ENCODE measurements at regions not wholly inside any gene's neighbourhood (a gene's known extent, or its start where the extent isn't known, plus 50 kb on each side); places are given as distances from the start of the nearest gene placed in this dataset.
"Not testable (repeated sequence)": the region's sequence is repeated elsewhere in the genome, so short reads cannot be mapped to it uniquely, and the experiment has no call there.

DNA sequence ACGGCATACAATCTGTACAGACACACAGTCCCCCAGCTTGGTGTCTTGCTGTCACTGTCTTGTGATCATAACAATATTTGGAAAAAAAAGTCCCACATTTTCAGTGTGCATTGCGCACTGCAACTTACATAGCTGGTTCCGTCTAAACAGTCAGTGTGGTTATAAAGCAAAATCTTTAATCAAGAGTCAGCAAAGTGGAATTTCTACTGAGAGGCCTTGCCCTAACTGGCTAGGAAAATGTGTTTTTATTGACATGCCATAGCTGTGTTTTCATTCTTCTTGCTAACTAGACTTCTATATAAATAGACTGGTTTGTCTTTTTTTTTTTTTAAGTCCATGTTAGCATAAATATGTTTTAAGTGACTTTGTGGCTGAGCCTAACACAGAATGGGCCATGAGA, 174.8 kb downstream of the POLR2M start:
- DNase-seq (ENCODE audit: low spot score) = no peak

DNA sequence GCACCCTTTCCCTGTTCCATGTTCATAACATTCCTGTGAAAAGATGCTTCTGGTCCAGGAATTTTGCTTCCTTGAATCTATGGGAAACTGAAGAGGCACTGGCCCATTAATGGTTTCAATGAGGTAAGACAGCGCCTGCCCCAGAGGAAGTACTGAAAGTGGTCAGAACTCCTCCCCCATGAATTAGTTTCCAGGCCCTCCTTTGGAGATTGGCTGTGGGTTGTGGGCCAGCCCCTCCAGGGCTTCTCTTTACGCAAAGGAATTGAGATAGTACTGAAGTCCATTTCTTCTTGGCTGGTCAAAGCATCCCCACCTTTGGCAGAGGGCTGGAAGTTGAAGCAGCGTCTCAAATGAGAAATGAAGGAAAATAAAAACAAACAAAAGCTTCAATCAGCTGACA, 175.5 kb downstream of the POLR2M start:
- DNase-seq (ENCODE audit: low spot score) = no peak

DNA sequence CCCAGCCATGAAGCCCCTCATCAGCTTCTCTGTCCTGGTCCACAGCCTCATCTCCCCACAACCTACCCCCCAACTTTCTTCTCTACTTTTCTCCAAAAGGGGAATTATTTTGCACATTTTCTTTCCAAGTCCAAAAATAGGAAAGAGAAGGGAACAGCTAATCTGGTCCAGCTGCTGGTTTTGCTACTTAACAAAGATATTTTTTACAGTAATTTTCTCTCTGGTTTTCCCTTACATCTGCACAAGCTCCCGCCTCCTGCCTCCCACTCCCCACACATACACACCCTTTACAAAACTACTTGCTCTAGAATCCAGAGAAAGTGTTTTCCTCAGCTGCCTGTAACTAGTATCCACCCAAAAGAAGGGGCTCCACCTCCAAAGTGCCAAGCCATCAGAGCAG, 177.2 kb downstream of the POLR2M start:
- DNase-seq (ENCODE audit: low spot score) = no peak

DNA sequence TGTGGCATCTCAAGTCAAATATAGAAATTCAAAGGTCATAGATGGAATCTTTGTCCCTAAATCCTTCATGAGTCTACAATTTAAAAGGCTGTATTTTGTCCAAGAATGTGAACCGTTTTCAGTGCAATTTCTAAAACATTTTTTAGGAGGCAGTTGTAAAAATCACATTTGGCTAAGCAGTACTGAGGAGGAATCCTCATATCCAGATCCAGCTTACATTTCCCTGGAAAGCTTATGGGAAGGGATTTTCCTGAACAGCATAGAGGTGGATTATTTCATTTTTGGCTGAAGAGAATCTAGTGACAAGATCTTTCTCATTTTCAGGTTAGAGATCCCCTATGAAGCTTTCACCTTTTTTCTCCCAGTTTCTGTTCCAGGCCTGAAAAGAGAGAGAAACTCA, 178.4 kb downstream of the POLR2M start:
- no peak for DNase-seq (ENCODE audit: low spot score)

DNA sequence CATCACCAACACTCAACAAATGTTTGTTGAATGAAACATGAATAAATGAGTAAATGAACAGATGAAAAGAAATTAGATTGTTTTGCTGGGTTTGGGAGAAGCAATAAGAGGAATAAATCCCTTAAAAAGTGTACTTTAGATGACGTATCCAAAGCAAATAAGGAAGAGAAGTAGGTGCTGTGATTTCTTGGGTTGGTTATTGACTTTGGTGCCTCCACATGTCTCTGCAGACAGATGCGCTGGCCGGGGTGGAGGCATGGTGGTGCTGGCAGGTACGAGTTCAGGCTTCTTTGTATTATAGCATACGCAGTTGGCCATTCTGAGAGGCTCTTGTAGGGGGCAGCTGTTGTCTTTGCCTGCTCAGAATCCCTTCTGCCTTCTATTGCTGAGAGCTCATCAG, 178.9 kb downstream of the POLR2M start:
- DNase-seq (ENCODE audit: low spot score) = no peak

DNA sequence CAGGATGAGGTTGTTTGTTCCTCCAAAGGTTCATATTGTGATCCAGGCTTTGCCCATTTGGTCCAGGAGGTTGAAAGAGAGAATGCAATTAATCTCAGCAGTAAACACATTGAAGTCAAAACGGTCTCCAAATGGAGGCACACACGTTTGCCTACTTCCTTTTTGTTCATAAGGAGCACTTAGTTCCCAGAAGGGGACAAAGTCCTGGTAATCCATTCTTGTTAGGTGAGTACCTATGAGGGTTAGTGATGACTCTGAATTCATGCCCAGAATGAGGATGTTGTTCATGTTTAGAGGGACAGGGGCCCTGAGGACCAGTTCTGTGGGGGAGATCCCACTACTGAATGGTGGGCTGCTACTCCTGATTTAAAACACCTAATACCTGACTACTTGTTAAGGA, 177.7 kb downstream of the ALDH1A2 start:
- no peak for DNase-seq (ENCODE audit: low spot score)

DNA sequence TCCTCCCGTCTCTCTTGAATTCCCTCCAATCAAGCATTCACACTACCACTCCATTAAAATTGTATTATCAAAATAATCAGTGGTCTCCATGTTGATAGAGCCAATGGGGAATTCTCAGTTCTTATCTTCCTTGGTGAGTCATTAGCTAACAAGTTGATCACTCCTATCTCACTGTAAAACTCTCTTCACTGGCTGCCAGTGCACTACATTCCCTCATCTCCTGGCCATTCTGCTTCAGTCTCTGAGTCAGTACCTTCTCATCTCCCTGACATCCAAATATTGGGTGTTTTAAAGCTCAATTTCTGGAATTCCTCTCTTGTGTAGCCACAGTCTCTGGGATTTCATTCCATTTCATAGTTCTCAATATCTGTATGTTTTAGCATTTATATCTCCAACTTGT, 175.2 kb downstream of the ALDH1A2 start:
- no peak for DNase-seq (ENCODE audit: low spot score)

DNA sequence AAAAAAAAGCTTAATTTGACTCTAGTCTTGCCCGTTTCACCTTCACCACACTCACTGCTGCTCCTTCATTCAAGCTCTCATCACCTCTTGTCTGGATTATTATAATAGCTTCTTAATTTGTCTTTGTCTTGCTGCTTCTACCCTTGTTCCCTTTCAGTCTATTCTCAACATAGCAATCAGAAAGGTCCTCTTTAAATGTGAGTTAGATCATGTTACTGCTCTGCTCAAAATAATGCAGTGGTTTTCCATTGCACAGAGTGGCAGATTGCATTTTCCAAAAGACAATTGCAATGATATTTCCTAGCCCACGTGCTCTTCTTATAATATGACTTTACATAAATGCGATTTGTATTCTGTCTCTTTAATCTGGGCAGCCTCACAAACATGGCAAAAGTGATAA, 174.6 kb downstream of the ALDH1A2 start:
- no peak for DNase-seq (ENCODE audit: low spot score)

DNA sequence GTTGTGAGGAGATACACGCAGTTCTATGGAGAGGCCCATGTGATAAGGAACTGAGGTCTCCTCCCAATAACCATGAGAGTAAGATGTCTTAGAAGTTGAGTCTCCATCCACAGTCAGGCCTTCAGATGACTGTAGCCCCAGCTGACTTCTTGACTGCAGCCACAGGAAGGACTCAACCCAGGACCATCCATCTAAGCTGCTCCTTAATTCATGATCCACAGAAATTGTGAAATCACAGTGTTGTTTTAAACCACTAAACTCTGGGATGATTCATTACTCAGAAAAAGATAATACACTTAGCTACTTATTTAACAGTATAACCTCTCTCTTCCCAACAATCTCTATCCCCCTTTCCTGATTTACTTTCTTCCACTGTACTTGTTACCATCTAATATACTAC, 173.3 kb downstream of the ALDH1A2 start:
- no peak for DNase-seq (ENCODE audit: low spot score)

DNA sequence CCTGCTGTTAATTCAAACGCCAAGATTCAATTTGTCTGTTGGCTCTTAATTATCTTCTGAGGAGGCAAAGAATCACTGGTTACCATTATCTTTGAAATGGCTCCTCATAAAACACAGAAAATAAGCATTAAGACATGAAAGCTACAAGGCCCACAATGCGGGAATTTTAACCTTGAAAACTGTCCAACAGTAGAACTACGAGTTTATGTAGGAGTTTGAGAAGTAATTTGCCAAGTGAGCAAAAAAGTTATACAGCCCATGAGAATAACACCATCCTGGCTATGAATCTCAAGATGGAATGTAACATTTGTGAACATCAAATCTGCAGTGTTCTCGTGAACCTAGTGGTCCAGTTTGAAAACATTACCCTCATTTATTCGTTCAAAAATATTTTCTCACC, 172.5 kb downstream of the ALDH1A2 start:
- DNase-seq (ENCODE audit: low spot score) = no peak

DNA sequence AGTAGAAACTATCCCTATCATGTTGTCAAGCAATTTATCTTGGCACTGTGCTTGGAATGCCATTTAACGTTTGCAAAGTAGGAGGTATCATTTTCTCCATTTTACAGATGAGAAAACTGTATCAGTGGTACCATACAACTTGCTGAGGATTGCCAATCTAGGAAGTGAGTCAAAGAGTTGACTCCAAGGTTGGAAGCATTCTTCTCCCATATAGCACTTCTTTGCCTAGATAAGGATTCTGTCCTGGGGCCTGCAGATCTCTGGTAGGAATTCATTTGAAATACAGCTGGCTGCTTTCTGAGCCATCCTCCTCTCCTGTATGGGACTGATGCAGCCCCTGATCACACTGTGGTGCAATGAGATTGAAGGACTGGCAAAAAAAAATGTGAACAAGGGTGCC, 170.2 kb downstream of the ALDH1A2 start:
- no peak for DNase-seq (ENCODE audit: low spot score)

DNA sequence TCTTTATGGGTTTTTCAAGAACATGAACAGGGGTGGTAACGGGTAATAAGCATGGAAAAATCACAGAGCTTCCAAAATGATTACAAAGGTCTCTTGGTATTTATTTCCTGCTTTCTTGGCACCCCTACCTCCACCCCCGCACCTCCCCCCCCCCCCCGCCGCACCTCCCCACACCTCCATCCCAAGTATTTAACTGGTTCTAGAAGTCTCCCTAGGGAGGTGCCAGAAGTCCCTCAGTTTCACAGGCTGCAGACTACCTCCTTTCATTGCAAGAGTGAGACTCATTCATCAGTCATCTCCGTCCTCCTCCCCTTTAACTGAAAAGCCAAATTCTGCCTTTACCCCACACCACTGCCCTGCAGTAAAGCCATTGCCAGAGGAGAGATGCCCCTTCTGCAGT, 169.4 kb downstream of the ALDH1A2 start:
- DNase-seq (ENCODE audit: low spot score) = no peak

DNA sequence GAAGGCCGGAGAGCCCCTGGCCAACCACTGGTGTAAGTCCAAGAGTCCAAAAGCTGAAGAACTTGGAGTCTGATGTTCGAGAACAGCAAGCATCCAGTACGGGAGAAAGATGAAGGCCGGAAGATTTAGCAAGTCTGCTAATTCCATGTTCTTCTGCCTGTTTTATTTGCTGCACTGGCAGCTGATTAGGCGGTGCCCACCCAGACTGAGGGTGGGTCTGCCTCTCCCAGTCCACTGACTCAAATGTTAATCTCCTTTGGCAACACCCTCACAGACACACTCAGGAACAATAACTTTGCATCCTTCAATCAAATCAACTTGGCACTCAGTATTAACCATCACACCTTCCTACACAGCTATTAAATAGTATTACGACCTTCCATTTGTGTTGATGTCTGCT, 168.6 kb downstream of the ALDH1A2 start:
- DNase-seq (ENCODE audit: low spot score) = not testable (repeated sequence)

DNA sequence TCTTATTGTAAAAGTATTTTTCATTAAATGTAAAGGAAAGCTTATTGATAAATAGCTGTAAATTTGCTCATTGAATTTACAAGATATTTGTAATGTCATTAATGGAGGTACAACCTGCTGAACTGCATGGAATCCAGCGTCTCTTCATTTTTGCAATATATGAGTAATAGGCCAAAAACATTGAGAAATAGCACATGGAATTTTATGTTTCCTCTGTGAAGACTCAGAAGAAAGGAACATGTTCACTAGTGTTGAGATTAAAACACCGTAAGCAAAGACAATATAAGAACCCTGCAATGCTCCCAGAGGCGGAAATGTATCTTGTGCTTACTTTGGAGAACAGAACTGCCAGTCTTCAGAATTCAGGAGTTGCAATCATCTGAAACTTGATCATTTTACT, 167.6 kb downstream of the ALDH1A2 start:
- DNase-seq (ENCODE audit: low spot score) = no peak

DNA sequence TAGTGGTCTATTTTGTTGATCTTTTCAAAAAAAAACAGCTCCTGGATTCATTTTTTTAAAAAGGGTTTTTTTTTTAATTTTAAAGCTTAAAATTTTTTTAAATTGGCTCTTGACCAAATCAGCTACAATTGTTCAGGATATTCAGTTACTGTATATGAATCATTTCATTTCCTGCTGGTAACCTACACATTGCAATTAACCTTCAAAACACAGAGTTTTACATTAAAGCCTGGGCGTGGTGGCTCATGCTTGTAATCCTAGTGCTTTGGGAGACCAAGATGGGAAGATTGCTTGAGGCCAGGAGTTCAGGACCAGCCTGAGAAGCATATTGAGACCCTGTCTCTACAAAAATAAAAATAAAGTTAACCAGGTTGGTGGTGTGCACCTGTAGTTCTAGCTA, 163.4 kb downstream of the ALDH1A2 start:
- no peak for DNase-seq (ENCODE audit: low spot score)
